ENCODE measurements at regions not wholly inside any gene's neighbourhood (a gene's known extent, or its start where the extent isn't known, plus 50 kb on each side); places are given as distances from the start of the nearest gene placed in this dataset.

- Mint-ChIP-seq H3K9me3 (peaks cover 5% of the 10 kb centered on the region), H3K4me1 (no peaks in the 10 kb centered on the region), H3K27me3 (no peaks in the 10 kb centered on the region), H3K36me3 (ENCODE audit: low read depth) (no peaks in the 10 kb centered on the region), H3K27ac (no peak overlapping the region), H3K4me3 (no peak overlapping the region)
- no peak for ATAC-seq (replicated peaks)
These were observed 661.6 kb upstream of the C9orf72 start for GRCh38 chr9:28234894-28235277.

GRCh38 chr9:28249424-28249823, 676.1 kb upstream of the C9orf72 start:
- H3K4me1 Mint-ChIP-seq: no peaks in the 10 kb centered on the region
- no peak overlapping the region for H3K4me3 Mint-ChIP-seq
- H3K36me3 Mint-ChIP-seq (ENCODE audit: low read depth): no peaks in the 10 kb centered on the region
- no peaks in the 10 kb centered on the region for H3K27me3 Mint-ChIP-seq
- no peak overlapping the region for H3K27ac Mint-ChIP-seq
- peaks cover 3% of the 10 kb centered on the region for H3K9me3 Mint-ChIP-seq
- no peak for ATAC-seq (replicated peaks)

GRCh38 chr9:28255174-28255573, 681.9 kb upstream of the C9orf72 start:
- no peaks in the 10 kb centered on the region for H3K27me3 Mint-ChIP-seq
- H3K36me3 Mint-ChIP-seq (ENCODE audit: low read depth): no peaks in the 10 kb centered on the region
- no peak overlapping the region for H3K27ac Mint-ChIP-seq
- ATAC-seq (replicated peaks): no peak
- H3K4me1 Mint-ChIP-seq: no peaks in the 10 kb centered on the region
- no peak overlapping the region for H3K4me3 Mint-ChIP-seq
- H3K9me3 Mint-ChIP-seq: peaks cover 4% of the 10 kb centered on the region

DNA sequence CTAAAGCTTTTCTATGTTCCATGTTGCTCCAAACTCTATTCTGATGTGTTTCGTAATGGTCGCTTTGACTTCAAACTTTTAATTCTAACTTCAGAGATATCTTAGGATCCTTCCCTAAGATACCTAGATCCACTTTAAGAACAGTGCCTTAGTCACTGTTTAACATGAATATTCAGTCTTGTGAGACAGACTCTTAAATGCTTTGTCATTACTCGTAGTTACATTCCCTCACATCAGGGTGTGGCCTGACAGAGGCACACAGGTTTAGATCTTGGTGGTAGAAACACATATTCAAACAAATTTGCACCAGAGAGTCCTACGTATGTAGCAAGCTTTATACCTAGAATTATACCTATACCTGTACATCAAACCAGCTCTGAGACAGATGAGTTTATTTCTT, 687.0 kb upstream of the C9orf72 start:
- Mint-ChIP-seq H3K27me3 (no peaks in the 10 kb centered on the region), H3K36me3 (ENCODE audit: low read depth) (no peaks in the 10 kb centered on the region), H3K9me3 (peaks cover 4% of the 10 kb centered on the region), H3K4me1 (no peaks in the 10 kb centered on the region), H3K27ac (no peak overlapping the region), H3K4me3 (no peak overlapping the region)
- no peak for ATAC-seq (replicated peaks)

- no peak overlapping the region for H3K4me3 Mint-ChIP-seq
- no peaks in the 10 kb centered on the region for H3K4me1 Mint-ChIP-seq
- ATAC-seq (replicated peaks): no peak
- peaks cover 5% of the 10 kb centered on the region for H3K9me3 Mint-ChIP-seq
- H3K36me3 Mint-ChIP-seq (ENCODE audit: low read depth): no peaks in the 10 kb centered on the region
- H3K27me3 Mint-ChIP-seq: no peaks in the 10 kb centered on the region
- H3K27ac Mint-ChIP-seq: no peak overlapping the region
These were observed 691.1 kb upstream of the C9orf72 start for GRCh38 chr9:28264368-28264767.

- Mint-ChIP-seq H3K9me3 (peaks cover 6% of the 10 kb centered on the region), H3K4me1 (no peaks in the 10 kb centered on the region), H3K36me3 (ENCODE audit: low read depth) (no peaks in the 10 kb centered on the region), H3K27ac (no peak overlapping the region), H3K27me3 (no peaks in the 10 kb centered on the region), H3K4me3 (no peak overlapping the region)
- ATAC-seq (replicated peaks): no peak
These were observed 694.1 kb upstream of the C9orf72 start for GRCh38 chr9:28267351-28267750.

DNA sequence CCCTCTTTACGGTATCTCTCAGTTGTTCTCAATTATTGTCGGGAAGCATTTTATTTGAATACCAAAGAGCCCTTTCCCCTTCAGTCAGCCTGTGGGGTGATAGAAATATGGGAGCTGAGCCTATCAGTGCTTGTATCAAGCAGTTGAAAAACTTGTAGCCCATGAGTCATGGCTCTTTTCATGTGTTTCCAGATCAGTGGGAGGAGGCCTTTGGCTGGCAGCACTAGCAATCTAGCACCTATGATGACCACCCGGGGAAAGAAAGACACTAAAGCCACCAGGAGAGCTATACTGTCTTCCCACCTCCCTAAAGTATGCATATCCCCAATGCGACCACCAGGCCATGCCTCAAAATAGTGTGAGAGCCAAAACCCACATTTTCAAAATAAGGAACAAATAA, 696.9 kb upstream of the C9orf72 start:
- no peaks in the 10 kb centered on the region for H3K4me1 Mint-ChIP-seq
- H3K9me3 Mint-ChIP-seq: peaks cover 10% of the 10 kb centered on the region
- no peaks in the 10 kb centered on the region for H3K36me3 Mint-ChIP-seq (ENCODE audit: low read depth)
- no peak for ATAC-seq (replicated peaks)
- no peaks in the 10 kb centered on the region for H3K27me3 Mint-ChIP-seq
- no peak overlapping the region for H3K4me3 Mint-ChIP-seq
- H3K27ac Mint-ChIP-seq: no peak overlapping the region

- Mint-ChIP-seq H3K9me3 (peaks cover 14% of the 10 kb centered on the region), H3K27me3 (no peaks in the 10 kb centered on the region), H3K27ac (no peak overlapping the region), H3K4me3 (no peak overlapping the region), H3K4me1 (no peaks in the 10 kb centered on the region), H3K36me3 (ENCODE audit: low read depth) (no peaks in the 10 kb centered on the region)
- no peak for ATAC-seq (replicated peaks)
These were observed 698.8 kb upstream of the C9orf72 start for GRCh38 chr9:28272127-28272526.

- Mint-ChIP-seq H3K4me1 (no peaks in the 10 kb centered on the region), H3K36me3 (ENCODE audit: low read depth) (no peaks in the 10 kb centered on the region), H3K9me3 (peaks cover 16% of the 10 kb centered on the region), H3K27me3 (no peaks in the 10 kb centered on the region), H3K27ac (no peak overlapping the region), H3K4me3 (no peak overlapping the region)
- no peak for ATAC-seq (replicated peaks)
These were observed 714.2 kb upstream of the C9orf72 start for GRCh38 chr9:28287455-28287854.

DNA sequence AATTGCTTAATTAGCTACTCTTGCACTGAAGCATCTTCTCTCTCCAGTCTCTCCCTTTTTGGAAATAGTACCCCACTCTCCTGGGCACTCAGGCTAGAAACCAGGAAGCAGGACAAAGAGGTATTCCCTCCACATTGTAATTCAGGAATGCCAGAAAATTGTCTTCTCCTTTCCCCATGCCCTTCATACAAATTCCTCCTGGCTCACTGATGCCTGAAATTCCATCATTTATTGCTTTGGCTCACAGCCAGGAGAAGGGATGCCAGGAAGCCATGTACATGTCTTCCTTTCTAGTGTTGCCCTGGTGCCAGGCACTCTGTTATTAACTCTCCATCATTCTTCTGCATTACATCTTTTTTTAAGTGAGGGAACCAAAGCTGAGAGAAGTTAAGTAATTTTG, 716.5 kb upstream of the C9orf72 start:
- Mint-ChIP-seq H3K9me3 (peaks cover 13% of the 10 kb centered on the region), H3K27ac (no peak overlapping the region), H3K27me3 (no peaks in the 10 kb centered on the region), H3K4me1 (no peaks in the 10 kb centered on the region), H3K36me3 (ENCODE audit: low read depth) (no peaks in the 10 kb centered on the region), H3K4me3 (no peak overlapping the region)
- ATAC-seq (replicated peaks): no peak

DNA sequence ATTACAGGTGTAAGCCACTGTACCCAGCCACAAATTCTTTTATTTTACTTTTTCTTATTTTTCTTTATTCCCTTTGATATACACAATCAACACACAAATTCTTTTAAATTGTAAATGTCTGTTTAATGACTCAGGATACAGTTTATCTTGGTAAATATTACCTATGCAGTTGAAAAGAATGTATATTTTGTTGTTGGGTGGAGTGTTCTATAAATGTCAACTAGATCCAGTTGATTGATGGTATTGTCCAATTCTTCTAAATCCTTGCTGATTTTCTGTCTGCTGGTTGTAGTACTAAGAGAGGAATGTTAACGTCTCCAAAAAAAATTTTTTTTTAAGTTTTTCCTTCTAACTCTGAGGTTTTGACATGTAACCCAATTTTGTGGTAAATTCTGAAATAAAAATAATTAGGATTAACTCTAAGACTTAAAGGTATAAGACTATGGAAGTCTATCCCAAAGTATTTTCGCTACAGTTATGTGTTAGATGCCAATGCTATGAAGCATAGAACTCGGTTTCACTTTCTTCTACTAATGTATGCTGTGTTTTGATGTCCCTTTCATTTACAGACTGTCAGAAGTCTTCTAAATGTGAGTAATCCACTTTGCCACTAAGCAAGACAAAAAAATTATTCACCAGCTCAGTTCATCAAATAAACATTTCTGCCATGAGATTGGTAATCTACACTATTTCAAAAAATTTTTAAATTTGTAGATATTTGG, 720.2 kb upstream of the C9orf72 start:
- H3K27me3 Mint-ChIP-seq: no peaks in the 10 kb centered on the region
- H3K4me1 Mint-ChIP-seq: no peaks in the 10 kb centered on the region
- no peak for ATAC-seq (replicated peaks)
- H3K9me3 Mint-ChIP-seq: peaks cover 8% of the 10 kb centered on the region
- H3K27ac Mint-ChIP-seq: no peak overlapping the region
- H3K4me3 Mint-ChIP-seq: no peak overlapping the region
- H3K36me3 Mint-ChIP-seq (ENCODE audit: low read depth): no peaks in the 10 kb centered on the region

- peaks cover 3% of the 10 kb centered on the region for H3K9me3 Mint-ChIP-seq
- ATAC-seq (replicated peaks): no peak
These were observed 728.0 kb upstream of the C9orf72 start for GRCh38 chr9:28301281-28301680.

GRCh38 chr9:28317745-28318144, 744.5 kb upstream of the C9orf72 start:
- H3K9me3 Mint-ChIP-seq: no peaks in the 10 kb centered on the region
- no peak for ATAC-seq (replicated peaks)
- H3K36me3 Mint-ChIP-seq (ENCODE audit: low read depth): no peaks in the 10 kb centered on the region
- no peaks in the 10 kb centered on the region for H3K4me1 Mint-ChIP-seq
- H3K4me3 Mint-ChIP-seq: no peak overlapping the region
- H3K27ac Mint-ChIP-seq: no peak overlapping the region
- H3K27me3 Mint-ChIP-seq: no peaks in the 10 kb centered on the region

More at GRCh38 chr9:28301281-28301680, 728.0 kb upstream of the C9orf72 start:
- Mint-ChIP-seq H3K27me3 (no peaks in the 10 kb centered on the region), H3K27ac (no peak overlapping the region), H3K4me1 (no peaks in the 10 kb centered on the region), H3K36me3 (ENCODE audit: low read depth) (no peaks in the 10 kb centered on the region), H3K4me3 (no peak overlapping the region)

- Mint-ChIP-seq H3K27ac (no peak overlapping the region), H3K4me1 (no peaks in the 10 kb centered on the region), H3K4me3 (no peak overlapping the region), H3K36me3 (ENCODE audit: low read depth) (no peaks in the 10 kb centered on the region), H3K27me3 (no peaks in the 10 kb centered on the region), H3K9me3 (no peaks in the 10 kb centered on the region)
- no peak for ATAC-seq (replicated peaks)
These were observed 745.2 kb upstream of the C9orf72 start for GRCh38 chr9:28318515-28318914.

DNA sequence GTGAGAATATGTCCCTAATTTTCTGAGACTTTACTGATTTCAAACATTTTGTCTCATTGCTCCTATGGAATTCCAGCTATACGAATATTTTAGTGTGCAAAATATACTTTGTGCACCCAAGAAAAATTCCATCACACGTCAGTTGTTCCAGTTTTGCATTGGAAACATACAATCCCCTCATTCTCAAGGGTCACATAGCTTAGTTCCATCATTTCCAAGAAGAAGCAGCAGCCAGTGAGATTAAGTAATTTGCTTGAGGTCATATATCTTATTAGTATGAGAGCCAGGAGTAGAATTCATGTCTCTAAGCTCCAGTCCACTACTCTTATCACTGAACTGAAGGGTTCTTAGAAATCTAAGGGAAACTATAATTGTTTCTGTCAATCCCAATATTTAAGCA, 746.7 kb upstream of the C9orf72 start:
- H3K36me3 Mint-ChIP-seq (ENCODE audit: low read depth): no peaks in the 10 kb centered on the region
- no peak overlapping the region for H3K4me3 Mint-ChIP-seq
- no peak for ATAC-seq (replicated peaks)
- no peak overlapping the region for H3K27ac Mint-ChIP-seq
- H3K4me1 Mint-ChIP-seq: no peaks in the 10 kb centered on the region
- no peaks in the 10 kb centered on the region for H3K27me3 Mint-ChIP-seq
- no peaks in the 10 kb centered on the region for H3K9me3 Mint-ChIP-seq

- no peak overlapping the region for H3K27ac Mint-ChIP-seq
- H3K4me3 Mint-ChIP-seq: no peak overlapping the region
- H3K4me1 Mint-ChIP-seq: no peaks in the 10 kb centered on the region
- H3K36me3 Mint-ChIP-seq (ENCODE audit: low read depth): no peaks in the 10 kb centered on the region
- no peaks in the 10 kb centered on the region for H3K9me3 Mint-ChIP-seq
- no peak for ATAC-seq (replicated peaks)
- no peaks in the 10 kb centered on the region for H3K27me3 Mint-ChIP-seq
These were observed 747.3 kb upstream of the C9orf72 start for GRCh38 chr9:28320616-28321015.

Measured in activated T-helper 17 cell treated with anti-CD3 and anti-CD28 coated beads, Interleukin-2, amount 50 U/mL, for 72 hours (primary cell).